KG1 (cell line): ENCODE measurements at regions not wholly inside any gene's neighbourhood (a gene's known extent, or its start where the extent isn't known, plus 50 kb on each side); places are given as distances from the start of the nearest gene placed in this dataset.

ENCODE experiments used
- DNase-seq: peaks from one replicate; lab custom pipeline; 2025; lab: John Stamatoyannopoulos, UW

- DNase-seq = no peak
These were observed 185.5 kb downstream of the SCP2D1 start for GRCh38 chr20:18999086-18999485.

GRCh38 chr20:19000078-19000477 lies 186.5 kb downstream of the SCP2D1 start:
- no peak for DNase-seq

GRCh38 chr20:19001177-19001576 lies 187.6 kb downstream of the SCP2D1 start:
- DNase-seq = no peak

- DNase-seq = no peak
These were observed 190.1 kb downstream of the SCP2D1 start for GRCh38 chr20:19003366-19004336.

GRCh38 chr20:19004975-19005374 lies 191.4 kb downstream of the SCP2D1 start:
- no peak for DNase-seq

- no peak for DNase-seq
These were observed 194.9 kb downstream of the SCP2D1 start for GRCh38 chr20:19008497-19008896.

- DNase-seq = no peak
These were observed 195.6 kb downstream of the SCP2D1 start for GRCh38 chr20:19009081-19009688.

GRCh38 chr20:19012676-19013075 lies 199.1 kb downstream of the SCP2D1 start:
- DNase-seq = no peak

- DNase-seq = no peak
These were observed 198.5 kb upstream of the SLC24A3 start for GRCh38 chr20:19013907-19014306.

GRCh38 chr20:19015351-19016139 lies 196.9 kb upstream of the SLC24A3 start:
- no peak for DNase-seq

GRCh38 chr20:19016140-19016497 lies 196.3 kb upstream of the SLC24A3 start:
- DNase-seq = no peak

- no peak for DNase-seq
These were observed 195.2 kb upstream of the SLC24A3 start for GRCh38 chr20:19017104-19017690.

GRCh38 chr20:19018881-19019280 lies 193.6 kb upstream of the SLC24A3 start:
- DNase-seq = no peak

- no peak for DNase-seq
These were observed 192.6 kb upstream of the SLC24A3 start for GRCh38 chr20:19019734-19020364.

GRCh38 chr20:19021406-19022117 lies 190.9 kb upstream of the SLC24A3 start:
- no peak for DNase-seq

GRCh38 chr20:19022118-19022575 lies 190.3 kb upstream of the SLC24A3 start:
- no peak for DNase-seq

GRCh38 chr20:19022791-19023448 lies 189.5 kb upstream of the SLC24A3 start:
- DNase-seq = no peak

GRCh38 chr20:19024296-19025035 lies 188.0 kb upstream of the SLC24A3 start:
- no peak for DNase-seq

- DNase-seq = no peak
These were observed 186.9 kb upstream of the SLC24A3 start for GRCh38 chr20:19025430-19026120.
